HT1080 (cell line): ENCODE measurements at regions not wholly inside any gene's neighbourhood (a gene's known extent, or its start where the extent isn't known, plus 50 kb on each side); places are given as distances from the start of the nearest gene placed in this dataset.
"Not testable (repeated sequence)": the region's sequence is repeated elsewhere in the genome, so short reads cannot be mapped to it uniquely, and the experiment has no call there.

Experiments
- DNase-seq: peaks from one replicate; pipeline ENCODE4 v3.0.0-alpha.2; 2015; ENCODE audit warnings: low read depth

DNA sequence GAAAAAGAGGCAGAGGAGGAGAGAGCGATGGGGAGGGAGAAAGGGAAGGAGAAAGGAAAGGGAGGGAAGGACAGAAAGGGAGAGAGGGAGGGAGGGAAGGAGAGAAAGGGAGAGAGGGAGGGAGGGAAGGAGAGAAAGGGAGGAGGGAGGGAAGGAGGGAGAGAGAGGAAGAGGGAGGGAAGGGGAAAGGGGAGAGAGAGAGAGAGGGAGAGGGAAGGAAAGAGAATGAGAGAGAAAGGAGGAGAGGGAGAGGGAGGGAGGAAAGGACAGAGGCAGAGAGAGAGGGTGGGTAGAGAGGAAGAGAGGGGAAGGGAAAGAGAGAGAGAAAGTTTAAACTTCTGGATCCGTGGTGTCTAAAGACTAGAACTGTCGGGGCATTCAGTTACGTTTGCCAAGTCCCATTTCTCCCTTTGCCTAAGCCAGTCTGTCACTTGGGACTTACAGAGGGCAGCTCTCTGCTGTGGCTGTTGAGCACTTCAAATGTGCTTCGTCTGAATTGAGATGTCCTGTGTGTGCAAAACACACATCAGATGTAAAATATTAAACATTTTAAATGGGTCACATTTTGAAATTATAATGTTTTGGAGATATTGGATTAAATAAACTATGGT, 62.6 kb downstream of the PLXNA1 start:
- DNase-seq, result no peak

DNA sequence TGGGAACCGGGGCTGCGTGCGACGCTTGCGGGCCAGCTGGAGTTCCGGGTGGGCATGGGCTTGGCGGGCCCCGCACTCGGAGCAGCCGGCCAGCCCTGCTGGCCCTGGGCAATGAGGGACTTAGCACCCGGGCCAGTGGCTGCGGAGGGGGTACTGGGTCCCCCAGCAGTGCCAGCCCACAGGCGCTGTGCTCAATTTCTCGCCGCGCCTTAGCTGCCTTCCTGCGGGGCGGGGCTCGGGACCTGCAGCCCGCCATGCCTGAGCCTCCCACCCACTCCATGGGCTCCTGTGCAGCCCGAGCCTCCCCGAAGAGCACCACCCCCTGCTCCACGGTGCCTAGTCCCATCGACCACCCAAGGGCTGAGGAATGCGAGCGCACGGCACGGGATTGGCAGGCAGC, 63.8 kb downstream of the PLXNA1 start:
- not testable (repeated sequence) for DNase-seq

DNA sequence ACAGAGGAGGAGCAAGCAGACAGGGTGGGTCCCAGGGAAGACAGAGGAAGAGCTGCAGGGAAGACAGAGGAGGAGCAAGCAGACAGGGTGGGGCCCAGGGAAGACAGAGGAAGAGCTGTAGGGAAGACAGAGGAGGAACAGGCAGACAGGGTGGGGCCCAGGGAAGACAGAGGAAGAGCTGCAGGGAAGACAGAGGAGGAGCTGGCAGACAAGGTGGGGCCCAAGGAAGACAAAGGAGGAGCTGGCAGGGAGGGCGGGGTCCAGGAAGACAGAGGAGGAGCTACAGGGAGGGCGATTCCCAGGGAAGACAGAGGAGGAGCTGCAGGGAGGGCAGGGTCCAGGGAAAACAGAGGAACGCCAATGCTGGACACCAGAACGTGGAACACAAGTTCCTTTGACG, 66.5 kb downstream of the PLXNA1 start:
- peak; percentile 69 for DNase-seq

DNA sequence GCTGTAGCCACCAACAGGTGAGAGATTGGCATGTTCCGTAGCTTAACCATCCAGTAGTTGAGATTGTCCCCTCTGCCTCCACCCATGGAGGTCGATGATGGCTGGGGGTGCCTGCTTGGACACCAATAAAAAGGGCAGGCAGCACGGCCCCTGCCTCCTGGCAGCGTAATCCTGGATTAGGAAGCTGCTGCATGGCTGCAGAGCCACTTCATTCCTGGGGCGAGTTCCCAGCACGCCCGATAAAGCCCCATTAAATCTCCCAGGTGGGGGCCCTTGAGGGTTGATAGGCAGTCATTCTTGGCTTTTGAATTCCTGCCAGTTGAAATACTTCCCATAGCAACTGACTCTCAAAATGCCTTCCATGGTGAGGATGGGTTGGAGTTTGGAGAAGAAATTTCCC, 67.8 kb downstream of the PLXNA1 start:
- no peak for DNase-seq

DNA sequence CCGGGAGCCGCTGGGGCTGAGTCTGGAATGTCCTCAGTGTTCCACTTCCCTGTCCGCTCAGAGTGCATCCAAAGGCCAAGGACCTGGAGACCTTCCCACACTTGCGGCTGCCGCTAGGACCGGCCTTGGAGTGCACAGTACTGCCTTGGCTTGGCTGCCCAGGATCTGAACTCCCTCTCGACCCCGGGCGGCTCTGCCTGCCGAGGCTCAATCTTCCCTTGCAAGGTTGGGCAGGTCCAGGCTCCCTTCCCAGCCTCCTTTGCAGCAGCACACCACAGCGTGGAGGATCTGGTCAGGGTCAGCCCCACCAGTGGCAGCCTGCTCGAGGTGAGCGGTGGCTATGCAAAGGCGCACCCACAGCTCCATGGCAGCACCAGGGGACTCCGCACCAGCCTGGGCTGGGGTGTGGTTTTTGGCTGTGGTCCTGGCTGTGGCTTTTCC, 69.2 kb downstream of the PLXNA1 start:
- no peak for DNase-seq

DNA sequence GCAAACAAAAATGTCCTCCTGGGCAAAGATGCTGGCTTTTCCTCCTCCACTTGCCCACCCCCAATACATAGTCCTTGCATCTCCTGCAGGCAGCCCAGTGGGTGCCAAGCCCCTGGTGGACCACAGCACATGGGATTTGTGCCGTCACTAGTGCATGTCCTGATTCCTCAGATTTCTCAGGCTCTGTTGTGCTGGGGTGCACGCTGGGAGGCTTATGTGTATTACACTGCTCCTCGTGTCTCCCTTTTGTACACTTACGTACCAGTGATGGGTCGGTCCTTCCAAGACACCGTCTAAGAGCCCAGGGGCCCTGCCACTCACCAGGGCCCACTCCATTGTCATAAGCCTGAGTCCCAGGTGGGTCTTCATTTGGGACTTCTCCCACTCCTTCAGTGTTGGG, 70.1 kb downstream of the PLXNA1 start:
- DNase-seq, result no peak

DNA sequence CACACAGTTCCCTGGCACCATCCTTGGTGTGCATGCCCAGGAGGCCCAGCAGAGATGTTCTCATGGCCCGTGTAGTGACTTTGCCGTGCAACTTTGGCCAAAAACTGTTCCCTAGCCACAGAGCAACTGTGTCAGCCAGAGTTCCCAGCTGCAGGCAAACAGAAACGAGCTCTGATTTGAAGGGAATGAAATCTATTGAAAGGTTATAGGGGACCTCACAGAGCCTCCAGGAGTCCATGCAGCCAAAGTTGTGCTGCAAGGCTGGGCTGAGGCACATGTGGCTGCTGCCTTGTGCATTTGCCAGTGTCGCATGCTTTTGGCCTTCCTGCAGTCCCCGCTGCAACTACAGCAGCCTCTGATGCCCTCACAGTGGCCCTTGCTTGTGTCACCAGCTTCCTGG, 70.5 kb downstream of the PLXNA1 start:
- no peak for DNase-seq

DNA sequence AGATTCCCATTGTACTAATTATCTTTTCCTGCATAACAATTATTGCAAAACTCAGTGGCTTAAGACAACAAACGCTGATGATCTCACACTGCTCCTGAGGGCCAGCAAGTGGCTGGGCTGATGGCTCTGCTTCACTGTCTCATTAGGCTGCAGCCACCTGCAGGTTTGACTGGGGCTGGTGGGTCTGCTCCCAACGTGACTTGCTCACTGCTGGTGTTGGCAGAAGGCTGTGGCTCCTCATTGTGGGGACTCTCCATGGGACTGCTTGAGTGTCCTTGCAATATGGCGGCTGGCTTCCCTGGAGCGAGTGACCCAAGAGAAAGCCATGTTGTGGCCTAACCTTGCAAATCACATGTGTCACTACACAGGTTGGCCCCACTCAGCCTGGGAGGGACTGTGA, 71.1 kb downstream of the PLXNA1 start:
- no peak for DNase-seq

DNA sequence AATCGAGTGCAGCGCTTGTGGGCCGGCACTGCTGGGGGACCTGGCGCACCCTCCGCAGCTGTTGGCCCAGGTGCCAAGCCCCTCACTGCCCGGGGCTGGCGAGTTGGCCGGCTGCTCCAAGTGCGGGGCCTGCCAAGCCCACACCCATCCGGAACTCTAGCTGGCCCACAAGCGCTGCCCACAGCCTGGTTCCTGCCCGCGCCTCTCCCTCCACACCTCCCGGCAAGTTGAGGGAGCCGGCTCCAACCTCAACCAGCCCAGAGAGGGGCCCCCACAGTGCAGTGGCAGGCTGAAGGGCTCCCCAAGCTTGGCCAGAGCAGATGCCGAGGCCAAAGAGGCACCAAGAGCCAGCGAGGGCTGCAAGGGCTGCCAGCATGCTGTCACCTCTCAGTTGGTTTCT, 73.4 kb downstream of the PLXNA1 start:
- no peak for DNase-seq

DNA sequence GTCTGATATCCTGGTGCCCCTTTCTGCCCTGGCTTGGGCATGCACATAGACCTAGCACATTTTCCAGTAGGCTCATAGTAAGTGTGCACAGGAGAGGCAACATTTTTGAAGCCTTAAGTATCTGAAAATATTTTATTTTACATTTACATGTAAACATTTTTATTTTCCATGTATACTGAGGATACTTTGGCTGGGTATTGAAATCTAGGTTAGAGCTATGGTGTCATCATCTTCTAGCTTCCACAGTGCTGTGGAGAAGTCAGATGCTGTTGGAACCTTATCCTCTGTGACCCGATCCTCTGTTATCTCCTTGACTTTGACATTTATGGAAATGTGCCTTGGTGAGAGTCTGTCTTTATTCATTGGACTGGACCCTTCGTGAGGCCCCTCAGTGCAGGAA, 74.1 kb downstream of the PLXNA1 start:
- DNase-seq, result no peak

DNA sequence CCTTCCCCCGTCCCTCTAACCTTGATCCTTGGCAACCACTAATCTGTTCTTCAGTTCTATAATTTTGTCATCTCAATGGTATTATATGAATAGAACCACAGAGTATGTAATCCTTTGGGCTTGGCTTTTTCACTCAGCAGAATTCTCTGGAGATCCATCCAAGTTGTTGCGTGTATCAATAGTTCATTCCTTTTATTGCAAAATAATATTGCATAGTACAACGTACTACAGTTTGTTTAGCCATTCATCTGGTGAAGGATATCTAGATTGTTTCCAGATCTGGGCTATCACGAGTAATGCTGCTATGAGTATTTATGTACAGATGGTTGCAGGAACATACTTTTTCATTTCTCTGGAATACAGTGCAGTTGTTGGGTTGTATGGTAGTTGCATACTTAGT, 76.2 kb downstream of the PLXNA1 start:
- no peak for DNase-seq

DNA sequence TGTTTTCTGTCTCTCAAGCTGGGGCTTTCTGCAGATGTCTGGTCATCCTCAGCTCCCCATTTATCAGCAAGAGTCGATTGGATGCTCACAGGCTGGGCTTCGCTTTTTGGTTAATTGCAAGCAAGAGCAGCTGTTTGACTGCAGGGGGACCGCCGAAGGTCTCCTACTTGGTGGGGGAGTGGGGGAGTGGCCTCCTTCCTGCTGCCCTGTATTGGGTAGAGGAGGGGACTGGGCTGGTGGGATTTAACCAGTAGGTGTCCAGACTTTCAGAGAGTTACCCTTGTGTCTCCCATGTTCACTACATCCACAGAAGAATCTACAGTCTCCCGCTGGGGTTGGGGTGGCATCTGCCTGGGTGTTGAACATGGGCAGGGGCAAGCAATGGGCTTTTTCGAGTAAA, 78.7 kb downstream of the PLXNA1 start:
- no peak for DNase-seq

DNA sequence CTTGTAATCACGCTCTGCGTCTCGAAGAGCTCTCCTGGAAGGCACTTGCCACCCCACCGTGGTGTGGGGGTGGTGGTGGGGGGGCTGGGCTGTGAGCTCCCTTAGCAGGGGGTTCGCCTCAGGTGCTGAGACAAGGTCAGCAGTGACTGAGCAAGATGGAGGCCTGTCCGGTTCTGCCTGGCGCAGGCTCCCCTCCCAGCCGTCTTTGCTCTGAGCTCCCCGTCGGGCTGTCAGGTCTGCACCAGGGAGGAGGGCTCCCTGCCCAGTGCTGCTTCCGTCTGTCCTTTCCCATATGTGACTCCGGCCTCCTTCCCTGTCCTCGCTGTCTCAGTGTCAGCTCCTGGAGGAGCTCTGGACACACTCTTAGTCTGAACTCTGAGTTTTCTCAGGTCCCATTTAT, 80.0 kb downstream of the PLXNA1 start:
- no peak for DNase-seq

DNA sequence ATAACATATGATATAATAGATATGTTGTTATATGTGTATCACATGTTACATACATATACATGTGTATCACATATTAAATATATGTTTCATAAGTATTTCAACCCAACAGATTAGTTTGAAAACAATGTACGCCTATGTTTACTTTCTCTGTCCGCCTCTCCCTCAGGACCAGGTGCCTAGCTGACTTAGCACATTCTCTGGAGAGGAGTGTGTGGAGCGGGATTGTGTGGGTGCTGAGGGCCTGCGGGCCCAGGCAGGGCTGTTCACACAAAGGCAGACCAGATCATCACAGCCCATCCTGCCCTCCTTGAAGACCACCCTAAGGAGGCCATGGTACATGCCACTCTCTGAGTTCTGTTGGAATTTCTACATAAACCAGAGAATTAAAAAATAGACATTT, 81.0 kb downstream of the PLXNA1 start:
- DNase-seq, result no peak

DNA sequence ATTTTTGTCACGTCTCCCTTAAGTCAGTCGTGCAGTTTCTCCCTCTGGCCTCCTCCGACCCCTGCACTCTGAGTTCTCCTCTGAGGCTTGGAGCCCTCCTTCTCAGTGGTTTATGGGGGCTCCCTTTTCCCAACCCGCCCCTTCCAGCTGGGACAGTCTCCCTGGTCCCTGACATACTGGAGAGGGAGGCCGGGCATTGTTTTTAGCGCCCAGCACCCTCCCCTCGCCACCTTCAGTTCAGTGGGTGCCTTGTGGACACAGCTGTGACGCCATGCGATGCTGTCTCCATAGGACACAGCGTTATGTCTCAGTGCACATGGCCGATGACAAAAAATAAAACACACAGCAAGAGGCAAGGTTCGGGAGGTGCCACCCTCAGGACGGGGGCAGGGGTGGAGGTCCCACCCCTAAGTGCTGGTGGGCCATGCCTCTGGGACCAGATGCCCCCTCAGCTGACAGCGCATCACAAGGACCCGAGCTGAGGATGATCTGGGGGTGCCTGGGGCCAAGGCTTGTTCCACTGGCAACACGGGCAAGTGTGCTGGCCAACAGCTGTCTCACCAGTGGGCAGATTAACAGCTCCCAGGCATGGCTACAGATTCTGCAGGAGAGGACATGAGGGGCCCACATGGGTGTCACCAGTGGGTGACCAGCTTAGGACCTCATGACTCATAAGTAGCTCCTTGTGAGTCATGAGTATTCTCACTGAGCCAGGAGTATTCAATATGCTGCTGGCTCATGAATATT, 81.6 kb downstream of the PLXNA1 start:
- peak; percentile 57 for DNase-seq

DNA sequence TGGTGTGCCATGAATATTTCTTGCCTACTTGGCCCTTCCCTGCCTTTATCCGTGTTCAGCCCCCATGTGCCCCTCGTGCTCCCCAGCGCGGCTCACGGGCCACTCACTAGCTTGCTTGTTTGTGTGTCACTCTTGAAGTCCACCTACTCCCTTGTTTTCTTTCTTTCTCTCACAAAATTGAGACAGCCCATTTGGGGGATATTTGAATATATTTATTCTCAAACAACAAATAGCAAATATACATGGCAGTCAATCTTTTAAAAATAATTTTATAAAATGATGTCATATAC, 82.2 kb downstream of the PLXNA1 start:
- no peak for DNase-seq

DNA sequence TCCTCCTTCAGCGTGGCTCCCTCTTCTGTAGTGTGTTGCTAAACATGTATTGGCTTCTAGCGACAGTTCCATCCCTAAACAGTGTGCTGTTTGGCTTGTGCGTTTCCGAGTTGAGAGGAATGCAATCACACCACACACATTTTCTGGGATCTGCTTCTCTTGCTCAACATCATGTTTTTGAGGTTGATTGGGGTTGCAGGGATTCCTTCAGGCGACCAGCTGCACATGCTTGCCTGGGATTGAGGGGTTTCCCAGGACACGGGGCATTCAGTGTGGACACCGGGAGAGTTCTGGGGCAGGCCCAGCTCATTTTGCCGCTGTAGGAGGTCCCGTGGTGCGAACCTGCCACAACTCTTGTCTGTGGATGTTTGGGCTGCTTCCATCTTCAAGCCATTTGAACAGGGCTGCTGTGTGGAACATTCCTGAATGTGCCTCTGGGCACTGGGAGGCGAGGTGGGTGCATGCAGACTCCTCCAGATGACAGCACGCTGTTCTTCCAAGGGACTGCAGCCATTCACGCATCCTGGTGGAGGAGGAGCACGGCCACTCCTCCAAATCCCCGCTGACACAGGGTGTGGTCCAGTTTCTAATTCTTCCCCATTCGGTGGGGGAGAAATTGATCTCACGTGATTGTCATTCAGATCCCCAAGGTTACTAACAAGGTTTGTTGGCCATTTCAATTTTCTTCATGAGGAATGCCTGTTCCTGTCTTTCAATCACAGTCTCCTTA, 82.8 kb downstream of the PLXNA1 start:
- DNase-seq, result no peak

DNA sequence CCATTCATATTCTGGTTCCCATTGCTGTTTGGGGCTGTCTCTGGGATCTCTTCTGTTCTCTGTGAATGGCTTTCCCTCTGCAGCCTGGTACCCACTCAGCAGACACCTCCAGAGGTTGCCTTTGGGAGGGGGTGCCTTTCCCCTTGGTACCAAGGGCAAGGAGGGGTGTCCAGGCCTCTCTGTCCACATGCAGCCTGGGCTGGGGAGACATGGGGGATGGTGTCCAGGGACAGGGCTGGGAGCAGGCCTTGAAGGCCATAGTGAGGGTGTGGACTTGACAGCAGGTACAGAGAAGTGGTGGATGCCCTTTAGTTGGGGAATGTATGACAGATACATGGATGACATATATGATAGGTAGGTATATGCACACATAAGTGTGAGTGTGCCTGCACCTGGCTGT, 83.7 kb downstream of the PLXNA1 start:
- DNase-seq, result no peak

DNA sequence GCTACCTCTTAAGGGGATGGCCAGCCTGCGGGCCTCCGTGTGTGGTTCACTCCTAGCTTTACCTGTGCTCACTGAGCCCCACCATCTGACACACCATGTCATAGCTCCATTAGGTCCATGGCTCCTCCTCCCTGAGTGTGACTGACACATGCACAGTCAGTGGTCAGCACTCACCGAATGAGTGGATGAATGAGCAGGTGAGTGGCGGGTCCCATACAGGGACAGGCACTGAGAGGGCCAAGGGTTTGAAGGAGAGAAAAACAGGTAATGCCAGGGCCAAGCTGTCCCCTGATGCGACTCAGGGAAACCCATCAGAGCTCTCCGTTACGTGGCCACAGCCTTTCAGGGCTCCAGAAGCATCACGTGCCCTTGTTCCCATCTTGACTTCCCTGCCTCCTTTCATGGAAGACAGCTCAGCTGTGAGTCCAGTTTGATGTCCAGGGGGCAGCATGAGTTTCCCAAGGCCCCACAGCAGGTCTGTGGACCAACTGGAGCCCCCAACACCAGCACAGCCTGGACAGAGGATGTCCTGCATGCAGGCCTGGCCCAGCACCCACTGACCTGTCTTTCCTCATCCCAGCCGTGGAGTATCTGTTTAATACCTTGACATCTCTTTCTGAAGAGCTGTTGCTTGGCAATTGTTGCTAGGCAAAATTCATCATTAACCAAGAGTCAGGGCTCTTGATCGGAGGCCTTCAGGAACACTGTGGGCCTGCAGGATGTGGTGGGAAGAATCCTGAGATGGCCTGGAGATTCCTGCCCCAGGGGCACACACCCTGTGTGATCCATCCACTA, 84.4 kb downstream of the PLXNA1 start:
- DNase-seq, result no peak

DNA sequence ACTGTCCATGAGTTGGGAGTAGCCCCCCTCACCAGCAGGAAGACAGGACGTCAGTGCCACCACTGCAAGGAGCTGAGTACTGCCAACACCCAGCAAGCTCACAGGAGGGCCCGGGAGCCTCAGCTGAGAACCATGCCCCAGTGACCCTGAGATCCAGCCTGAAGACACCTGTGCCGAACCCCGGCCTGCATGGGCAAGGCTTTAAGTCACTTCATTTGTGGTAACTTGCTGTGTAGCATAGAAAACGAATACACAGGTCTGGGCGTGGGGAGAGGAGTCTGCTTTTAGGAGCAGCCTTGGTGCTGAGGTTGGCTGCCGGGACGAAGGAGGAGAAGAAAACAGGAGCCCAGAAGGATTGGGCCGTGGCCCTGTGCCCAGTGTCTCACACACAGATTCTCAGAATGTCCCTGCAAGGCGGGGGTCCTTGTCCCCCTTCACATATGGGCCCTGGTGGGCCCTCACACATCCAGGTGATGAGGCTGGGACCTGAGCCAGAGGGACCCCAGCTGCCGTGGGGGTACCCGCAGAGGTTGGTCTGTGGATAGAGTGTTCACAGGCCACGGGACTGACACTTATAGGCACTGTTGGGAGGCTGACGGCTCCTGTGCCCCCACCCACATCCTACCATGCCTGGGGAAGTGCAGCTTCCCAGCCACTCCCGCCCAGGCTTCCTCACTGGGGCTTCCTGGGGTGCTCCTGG, 85.3 kb downstream of the PLXNA1 start:
- DNase-seq, result no peak

DNA sequence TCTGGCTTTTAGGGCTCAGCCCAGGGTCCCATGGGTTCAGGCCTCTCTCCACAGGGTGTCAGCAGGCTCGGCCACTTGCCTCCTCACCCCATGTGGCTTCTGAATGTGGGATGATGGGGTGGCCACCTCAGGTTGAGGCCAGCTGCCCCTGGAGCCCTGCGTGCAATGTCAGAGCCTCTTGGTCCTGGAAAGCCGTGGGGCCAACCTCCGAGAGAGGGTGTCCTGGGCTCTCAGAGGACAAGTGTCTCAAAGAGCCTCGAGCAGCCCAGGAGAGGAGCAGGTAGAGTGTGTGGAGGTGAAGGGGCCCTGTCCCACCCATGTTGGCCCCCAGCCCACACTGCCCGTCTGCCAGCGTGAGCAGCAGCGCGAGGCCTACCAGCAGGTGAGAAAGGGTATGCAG, 86.0 kb downstream of the PLXNA1 start:
- no peak for DNase-seq
